ENCODE measurements at regions not wholly inside any gene's neighbourhood (a gene's known extent, or its start where the extent isn't known, plus 50 kb on each side); places are given as distances from the start of the nearest gene placed in this dataset.

DNA sequence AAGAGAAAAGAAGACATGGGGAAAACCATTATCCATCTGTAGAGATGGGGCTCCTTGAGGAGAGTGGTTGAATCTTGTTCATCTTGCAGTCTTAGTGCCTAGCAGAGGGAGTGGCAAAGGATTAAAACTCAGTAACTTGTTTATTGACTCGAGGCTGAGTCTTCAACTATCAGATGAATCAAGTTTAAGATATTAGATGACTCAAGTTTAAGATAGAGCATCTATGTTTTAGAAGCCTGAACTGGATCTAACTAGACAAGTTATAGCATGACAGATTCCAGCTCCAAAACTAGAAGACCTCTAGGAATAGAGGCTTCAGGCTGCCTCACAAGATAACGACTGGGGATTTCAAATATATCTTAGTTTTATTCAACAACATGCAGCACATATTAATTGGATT lies 2277.2 kb upstream of the WWC1 start:
- DNase-seq (ENCODE audit: insufficient read length, low spot score) (no peak), FAIRE-seq (no peak)

DNA sequence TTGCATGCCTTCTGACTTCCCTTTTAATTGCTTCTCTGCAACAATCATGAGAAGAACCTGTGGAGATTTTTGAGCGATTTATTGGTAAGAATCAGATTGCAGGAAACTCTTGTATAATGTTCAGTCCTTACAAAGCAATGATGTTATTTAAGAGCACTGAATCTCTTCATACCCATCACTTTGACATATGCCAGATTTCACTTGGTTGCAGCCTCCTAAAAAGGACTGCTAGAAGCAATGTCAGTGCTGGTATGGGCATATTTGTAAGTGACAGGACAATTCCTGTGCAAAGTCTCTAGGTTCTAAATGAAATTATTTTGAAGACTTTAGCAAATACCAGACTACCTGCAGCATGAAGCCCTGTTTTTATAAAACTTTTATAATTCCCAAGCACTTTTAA lies 2272.7 kb upstream of the WWC1 start:
- FAIRE-seq = no peak
- DNase-seq (ENCODE audit: insufficient read length, low spot score) = no peak

DNA sequence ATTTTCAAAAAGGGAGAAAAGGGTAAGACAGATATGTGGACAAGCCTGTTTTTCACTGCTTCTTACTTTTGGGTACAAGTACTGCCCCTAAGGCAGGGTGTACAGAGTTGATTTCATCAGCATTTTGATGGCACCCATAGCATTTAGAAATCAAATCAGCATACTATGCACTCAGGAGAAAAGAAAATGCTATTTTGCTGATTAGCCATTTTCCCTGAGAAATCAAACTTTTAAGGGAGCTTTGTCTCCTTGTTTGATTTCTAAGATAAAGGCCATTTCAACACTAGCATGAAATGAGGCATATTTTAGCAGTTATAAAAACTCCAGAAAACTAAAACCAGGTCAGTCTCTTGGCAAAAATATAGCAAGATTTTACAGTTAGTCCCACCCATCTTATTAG lies 2269.4 kb upstream of the WWC1 start:
- FAIRE-seq (no peak), DNase-seq (ENCODE audit: insufficient read length, low spot score) (no peak)

DNA sequence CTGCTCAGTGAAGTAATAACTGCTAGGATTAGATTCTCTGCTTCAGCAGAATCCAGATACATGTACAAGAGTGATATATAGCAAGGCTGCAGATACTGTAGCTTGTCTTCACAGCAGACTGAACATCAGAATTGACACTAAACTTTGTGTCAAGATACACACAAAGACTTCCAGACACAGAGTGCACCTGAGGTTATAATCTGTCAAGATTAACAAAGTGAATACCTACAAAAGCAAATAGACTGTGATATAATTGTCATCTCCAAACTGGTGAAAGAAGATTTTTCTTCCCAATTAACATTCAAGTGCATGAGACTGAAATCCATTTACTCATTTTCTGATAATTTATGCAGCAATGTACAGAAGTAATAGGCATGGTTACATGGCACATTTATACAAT lies 2266.5 kb upstream of the WWC1 start:
- FAIRE-seq = no peak
- no peak for DNase-seq (ENCODE audit: insufficient read length, low spot score)

DNA sequence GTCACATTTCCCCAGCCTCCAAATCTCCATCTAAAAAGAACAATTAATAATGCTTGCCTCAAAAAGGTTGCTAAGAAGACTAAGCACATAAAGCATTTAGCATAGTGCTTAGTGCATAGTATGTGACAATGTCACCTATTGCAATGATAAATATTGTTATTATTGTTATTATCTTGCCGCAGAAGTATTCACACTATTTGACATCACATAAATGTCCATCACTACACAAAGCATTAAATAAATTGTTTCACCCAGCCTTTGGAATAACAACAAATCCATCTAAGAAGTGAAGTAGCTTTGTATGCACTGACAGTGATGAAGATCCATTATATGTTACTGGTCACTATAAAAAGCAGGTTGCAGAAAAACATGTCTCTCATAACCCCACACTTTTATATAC lies 2263.9 kb upstream of the WWC1 start:
- DNase-seq (ENCODE audit: insufficient read length, low spot score) (no peak), FAIRE-seq (no peak)

DNA sequence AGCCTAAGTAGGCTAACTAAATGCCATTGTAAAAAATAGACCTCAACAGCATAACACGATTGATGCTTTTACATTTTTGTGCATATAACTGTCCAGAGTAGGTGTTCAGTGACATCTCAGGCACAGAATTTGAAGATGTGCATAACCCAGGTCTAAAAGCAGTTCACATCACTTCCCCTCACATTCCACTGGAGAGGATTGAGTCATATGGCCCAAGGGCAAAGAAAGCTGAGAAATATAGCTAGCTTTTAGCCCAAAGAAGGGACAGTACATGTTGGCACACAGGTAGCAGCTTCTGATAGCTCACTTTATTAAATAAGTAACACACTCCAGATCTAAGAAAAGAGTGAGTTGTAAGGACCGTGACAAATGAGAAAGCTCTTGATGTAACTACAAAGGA lies 2259.5 kb upstream of the WWC1 start:
- DNase-seq (ENCODE audit: insufficient read length, low spot score) (no peak), FAIRE-seq (no peak)

DNA sequence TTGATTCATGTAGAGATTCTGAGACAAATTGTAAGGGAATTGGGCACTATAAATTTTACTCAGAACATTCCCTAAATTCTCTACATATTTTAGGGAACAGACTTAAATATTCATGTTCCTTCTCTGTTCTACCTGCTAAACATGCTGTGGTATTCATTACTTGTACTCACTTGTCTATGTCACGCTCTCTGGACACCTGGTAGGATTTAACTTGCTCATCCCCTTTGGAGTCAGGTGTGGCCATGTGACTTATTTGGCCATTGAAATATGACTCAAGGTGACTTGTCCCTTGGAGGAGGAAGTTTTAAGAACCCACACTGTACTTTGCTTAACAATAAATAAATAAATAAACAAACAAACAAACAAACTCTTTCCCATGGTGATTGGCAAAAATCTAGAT lies 2258.8 kb upstream of the WWC1 start:
- FAIRE-seq = no peak

DNA sequence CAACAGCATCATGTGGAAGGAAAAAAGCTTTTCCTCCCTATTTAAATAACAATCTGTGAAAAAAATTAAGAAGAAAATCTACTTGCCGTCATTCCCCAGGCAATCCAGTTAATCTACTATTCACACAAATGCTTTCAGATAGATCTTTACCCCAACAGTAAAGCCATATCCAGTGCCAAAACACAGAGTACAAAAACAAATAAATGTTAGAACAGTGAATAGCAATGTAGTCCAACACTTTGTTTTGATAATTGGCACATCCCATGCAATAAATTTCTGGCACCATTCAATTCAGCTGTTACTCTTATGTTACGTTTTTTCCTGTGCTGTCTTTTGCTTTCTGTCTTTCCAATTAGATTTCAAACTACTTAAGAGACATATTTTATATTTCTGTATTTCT lies 2245.5 kb upstream of the WWC1 start:
- FAIRE-seq (no peak), DNase-seq (ENCODE audit: insufficient read length, low spot score) (no peak)

More for the DNA sequence above, 2258.8 kb upstream of the WWC1 start:
- no peak for DNase-seq (ENCODE audit: insufficient read length, low spot score)

DNA sequence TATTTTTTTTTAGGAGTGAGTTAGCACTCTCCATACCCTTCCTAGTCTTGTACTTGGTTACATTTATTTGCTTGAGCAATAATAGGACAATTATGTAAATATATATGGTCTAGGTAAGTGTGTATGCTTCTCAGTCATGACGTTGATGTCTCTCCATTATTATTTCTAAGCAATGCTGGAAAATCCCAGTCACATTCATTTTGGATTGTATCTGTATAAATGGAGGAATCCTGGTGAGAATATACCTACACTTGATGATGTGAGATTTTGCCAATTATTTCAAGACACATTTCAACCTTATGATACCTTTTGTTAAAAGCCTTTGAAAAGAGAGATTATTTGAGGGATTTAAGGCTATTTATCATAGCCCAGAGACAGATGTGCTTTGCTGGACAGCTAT lies 2244.5 kb upstream of the WWC1 start:
- DNase-seq (ENCODE audit: insufficient read length, low spot score) (no peak), FAIRE-seq (no peak)

DNA sequence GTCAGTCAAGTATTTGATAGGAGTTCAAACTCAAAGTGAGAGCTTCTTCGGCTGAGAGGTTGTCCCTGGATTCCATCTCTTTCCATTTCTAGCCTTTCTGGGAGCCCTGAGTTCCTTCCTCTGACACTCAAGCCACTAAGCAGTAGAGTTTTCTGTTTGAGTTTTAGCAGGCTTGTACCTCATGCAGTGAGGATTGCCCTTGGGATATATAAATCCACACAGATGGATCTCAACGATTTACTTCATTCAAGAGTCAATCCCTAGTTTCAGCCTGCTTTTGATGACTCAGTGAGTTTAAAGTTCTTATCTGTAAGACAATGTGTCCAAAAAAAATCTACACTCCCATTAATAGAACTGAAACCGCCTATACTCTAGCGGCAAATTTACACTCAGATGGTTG lies 2240.9 kb upstream of the WWC1 start:
- DNase-seq (ENCODE audit: insufficient read length, low spot score) = no peak
- no peak for FAIRE-seq

DNA sequence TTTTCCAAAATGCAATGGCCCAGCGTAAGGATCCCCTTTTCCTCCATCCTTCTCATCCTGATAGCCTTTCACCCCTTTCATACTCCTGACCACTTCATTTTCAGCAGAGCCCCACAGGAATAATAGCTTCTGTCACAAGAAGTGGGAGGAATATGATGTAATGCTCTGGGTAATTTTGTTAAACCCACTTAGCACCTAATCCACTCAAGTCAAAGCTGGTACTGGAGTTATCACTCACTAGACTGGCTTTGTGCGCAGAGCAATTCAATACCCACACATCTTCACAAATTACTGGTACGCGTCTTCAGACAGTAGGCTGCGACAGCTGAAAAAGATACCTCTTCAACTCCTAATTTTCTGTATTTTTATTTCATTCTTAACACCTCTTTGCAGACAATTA lies 2232.8 kb upstream of the WWC1 start:
- DNase-seq (ENCODE audit: insufficient read length, low spot score) (no peak), FAIRE-seq (no peak)

DNA sequence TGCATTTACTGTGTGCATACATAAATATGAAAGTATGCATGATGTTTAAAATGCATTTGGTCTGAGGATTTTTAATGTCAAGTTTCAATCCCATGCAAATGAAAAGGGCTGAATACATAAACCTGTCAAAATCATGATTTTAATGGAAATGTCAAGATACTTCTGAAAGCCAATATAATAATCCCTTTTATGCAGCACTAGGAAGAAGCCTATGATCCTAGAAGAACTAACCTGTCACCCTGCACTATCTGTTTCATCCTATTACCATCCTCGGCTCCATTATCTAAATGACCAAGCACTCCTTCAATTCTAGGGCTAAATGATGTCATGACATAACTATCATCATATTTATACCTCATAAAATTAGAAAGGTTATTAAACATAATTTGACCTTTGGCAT lies 2229.4 kb upstream of the WWC1 start:
- no peak for DNase-seq (ENCODE audit: insufficient read length, low spot score)
- no peak for FAIRE-seq

DNA sequence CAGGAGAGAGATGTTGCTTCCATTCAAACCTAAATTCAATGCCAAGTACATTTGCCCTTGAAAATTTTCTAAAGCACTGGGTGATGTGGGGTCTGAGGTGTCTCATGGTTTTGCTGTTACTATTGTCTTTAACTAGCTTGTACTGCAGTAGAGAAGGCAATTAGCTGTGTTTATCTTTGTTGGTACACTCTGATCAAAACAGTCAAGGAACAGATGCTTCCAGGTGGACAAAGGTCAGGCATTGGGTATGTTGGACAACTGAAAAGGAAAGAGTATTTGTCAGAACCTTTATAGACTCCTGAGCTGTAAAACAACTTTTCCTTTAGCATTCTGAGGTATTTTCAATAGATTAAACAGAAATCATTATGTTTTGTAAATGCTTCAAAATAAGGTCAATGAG lies 2228.7 kb upstream of the WWC1 start:
- FAIRE-seq (no peak), DNase-seq (ENCODE audit: insufficient read length, low spot score) (no peak)

DNA sequence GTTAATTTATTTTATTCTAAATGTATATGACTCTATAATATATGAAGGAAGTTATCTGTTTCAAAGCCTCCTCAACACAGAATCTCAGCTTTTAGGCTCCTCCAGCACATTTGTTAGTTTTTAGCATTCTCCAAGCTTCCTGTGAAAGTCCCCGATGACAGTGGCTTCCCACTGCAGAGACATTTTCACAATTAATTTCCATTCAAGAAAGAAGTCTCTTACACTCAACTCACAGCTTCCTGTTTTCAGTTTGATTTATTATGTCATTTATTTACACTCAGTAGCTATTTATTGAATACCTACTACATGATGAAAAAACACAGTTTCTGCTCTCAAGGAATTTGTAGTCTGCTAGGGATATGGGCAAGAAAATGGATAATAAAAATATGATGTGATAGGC lies 2228.2 kb upstream of the WWC1 start:
- DNase-seq (ENCODE audit: insufficient read length, low spot score) (no peak), FAIRE-seq (no peak)

DNA sequence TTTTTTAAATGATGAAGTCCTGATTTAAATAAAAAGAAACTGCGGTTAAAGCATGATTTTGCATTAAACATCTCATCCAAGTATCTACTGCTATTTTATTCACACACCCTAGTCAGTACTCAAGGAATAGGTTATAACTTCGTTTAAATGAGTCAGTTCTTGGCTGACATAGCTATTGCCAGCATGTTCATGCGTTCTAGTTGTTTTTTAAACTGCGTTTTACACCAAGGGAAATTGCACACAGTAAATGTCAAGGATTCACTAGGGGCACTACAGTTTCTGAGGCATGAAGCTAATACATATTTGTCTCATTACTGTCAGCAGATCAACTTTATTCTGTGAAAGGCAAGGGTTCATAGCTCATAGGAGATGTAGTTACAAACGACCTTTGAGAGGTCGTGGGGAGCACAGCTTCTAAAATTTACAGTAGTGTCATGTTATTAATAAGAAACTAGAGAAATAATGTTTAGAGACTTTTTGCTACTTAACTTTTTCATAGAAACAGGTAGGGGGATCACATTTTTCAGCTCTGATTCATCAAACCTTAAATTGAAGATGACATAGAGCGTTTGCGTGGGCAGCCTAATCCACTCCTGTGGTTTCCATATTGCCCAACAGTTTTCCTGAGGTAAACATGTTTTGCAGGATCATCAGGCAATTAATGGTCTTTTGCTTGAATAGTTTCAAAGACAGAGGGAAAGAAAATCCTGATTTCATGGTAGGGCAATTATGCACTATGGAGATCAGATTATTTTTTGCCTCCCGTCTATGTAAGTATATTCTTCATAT lies 2222.7 kb upstream of the WWC1 start:
- DNase-seq (ENCODE audit: insufficient read length, low spot score) = no peak
- no peak for FAIRE-seq

DNA sequence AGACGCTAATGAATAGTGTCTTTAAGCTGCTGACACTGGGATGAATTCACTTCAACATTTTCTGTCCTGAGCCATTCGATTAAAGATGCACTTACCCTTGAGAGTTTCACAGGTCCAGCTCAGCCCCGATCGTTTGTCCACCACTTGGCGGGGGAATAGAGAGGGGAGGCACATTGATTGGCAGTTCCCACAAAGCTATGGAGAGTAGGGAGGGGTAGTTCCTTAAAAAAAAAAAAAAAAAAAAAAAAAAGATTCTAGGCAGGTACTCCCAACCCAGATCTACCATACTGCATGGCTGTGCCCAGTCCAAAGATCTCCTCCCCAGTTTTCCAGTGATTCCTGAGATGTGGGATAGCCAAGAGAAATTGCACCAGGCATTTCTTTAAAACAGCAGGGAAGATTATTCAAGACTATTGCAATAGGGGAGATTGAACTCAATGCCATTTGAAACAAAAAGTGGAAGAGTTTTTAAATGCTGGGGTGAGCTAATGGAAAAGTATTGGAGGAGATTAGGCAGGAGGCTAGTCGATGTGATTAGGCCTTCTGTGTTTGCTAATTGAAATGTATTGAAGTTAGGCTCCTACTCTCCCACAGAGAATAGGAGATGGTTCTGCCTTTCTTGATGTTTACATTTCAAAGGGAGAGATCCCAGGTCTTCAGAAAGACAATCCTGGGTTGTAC lies 2217.4 kb upstream of the WWC1 start:
- DNase-seq (ENCODE audit: insufficient read length, low spot score) (no peak), FAIRE-seq (no peak)

DNA sequence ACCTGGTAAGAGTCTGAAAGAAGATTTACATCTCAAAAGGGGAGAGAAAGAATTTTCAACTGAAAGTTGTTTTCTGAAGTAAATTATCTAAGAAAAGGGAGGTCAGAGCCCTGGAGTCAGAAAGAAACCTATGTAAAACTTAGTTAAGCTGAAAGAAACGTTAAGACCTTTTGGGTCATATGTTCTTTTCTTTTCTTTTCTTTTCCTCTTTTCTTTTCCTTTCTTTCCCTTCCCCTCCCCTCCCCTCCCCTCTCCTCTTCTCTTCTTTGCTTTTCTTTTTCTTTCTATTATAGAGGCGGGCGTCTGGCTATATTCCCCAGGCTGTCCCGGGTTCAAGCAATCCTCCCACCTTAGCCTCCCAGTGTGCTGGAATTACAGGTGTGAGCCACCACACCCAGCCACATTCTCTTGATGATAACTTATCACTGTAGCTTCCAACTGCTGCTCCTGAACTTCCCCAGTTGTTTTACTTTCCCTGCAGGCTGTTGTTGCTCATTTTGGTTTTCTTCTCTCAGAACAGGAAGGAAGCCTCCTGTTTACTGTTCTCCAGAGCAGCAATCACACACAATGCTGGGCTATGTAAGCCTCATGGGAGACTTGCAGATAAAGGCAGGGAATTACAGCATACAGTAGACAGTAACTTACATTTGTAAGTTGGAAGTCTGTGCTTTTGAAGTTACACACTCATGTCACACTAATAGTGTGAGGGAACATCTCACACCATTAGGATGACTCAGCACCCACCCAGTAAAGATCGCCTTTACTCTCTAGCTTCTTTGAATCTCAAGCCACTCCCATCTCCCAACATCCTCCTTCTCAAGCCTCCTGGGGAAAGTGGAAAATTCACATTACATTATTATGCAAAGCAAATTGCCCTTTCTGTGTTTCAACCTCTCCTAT lies 2216.6 kb upstream of the WWC1 start:
- DNase-seq (ENCODE audit: insufficient read length, low spot score) = no peak
- FAIRE-seq = no peak

DNA sequence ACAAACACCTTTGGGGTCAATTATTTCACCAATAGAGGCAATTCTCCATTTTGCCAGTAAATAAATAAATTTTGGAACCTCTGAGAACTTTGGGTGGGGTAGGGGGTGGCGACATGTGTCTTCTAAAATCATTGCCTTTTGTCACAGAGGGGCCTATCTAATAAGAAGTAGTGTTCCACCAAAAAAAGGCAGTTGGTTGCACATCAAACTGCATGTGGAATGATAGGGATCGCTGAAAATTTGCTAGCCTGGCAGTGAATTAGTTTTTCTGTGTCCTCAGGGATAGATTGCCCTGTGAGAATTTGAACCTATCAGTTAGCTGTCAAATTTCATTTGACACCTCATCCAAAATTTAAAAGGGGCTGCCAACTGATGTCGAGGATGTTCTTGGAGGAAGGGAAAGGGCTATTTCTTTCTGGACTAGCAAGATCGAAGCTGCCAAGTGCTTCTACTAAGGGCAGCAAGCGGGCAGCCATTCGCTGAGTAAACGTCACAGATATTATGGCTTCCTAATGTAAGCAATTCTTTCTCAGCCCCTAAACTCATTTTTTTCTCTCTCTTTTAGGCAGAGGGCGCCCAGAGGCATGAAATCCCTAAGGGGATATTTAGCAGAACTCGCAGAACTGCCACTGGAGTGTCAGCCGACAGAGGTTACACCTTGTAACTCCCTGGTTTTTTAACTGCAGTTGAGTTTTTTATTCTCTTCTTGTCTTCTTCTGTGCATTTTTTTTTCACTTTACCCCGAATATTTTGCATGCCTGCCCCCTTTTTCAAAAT lies 2208.1 kb upstream of the WWC1 start:
- no peak for FAIRE-seq
- no peak for DNase-seq (ENCODE audit: insufficient read length, low spot score)

DNA sequence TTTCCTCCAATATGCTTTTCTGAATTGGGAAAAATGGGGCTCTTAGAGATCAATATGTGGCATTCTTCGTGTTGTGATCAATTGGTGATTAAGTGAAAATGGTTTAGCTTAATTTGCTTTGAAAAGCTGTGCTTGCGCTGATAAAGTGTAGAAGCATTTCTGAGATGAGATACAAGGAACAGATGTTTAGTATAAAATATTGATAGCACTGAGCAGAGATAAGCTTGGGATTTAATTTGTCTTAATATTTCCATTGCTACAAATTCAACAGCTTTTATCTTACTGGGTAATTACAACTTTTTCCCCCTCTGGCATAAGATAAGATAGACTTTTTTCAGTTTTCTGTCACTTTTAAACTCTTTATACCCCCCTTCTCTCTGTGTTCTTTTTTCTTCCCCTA lies 2204.9 kb upstream of the WWC1 start:
- FAIRE-seq = no peak
- no peak for DNase-seq (ENCODE audit: insufficient read length, low spot score)

DNA sequence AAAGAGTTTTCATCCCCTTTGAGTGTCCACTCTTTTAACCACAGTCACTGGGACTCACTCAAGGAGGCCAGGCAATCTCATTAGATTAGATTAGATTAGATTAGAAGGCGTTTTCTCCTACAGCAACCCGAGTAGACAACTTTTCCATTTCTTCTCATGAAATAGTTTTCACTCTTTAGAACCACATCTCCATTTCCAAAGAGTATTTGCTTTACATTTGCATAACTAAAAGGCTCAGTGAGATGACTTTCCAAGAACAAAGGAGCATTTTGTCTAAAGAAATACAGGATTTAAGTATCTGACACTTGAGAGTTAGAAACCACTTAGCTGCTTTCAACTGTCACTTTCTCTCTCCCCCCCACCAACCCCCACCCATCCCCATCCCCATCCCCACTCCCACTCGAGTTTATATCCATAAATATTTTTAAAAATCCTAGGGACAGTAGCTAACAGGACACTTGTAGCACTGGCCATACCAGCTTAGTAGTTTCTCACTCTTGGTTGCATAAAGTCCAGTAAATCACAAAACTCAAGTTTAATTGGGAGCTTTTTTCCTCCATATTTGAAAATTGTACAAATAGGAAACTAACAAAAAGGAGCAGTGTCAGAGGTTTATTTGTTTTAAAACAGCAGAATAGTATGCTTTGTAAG lies 2202.9 kb upstream of the WWC1 start:
- DNase-seq (ENCODE audit: insufficient read length, low spot score) = no peak

More for the DNA sequence above, 2202.9 kb upstream of the WWC1 start:
- no peak for FAIRE-seq
